Endodermal cell (in vitro differentiated cells): ENCODE measurements at regions not wholly inside any gene's neighbourhood (a gene's known extent, or its start where the extent isn't known, plus 50 kb on each side); places are given as distances from the start of the nearest gene placed in this dataset.
A peak's percentile ranks its signal among the peaks of the same experiment; 100 is the strongest.

Experiments used
- DNase-seq: peaks from one replicate; pipeline ENCODE4 v3.0.0-alpha.2; 2017
- H3K27ac ChIP-seq: 2 replicates; pipeline ENCODE4 v1.5.1; 2013; ENCODE audit warnings: mild to moderate bottlenecking, low read depth, low read length, moderate library complexity
- H3K27me3 ChIP-seq: 2 replicates; pipeline ENCODE4 v1.6.1; 2013; ENCODE audit warnings: mild to moderate bottlenecking, low read length, moderate library complexity; ENCODE audit not compliant: insufficient read depth, control insufficient read depth, poor library complexity, severe bottlenecking
- H3K36me3 ChIP-seq: 2 replicates; pipeline ENCODE4 v1.7.0; 2013; ENCODE audit warnings: mild to moderate bottlenecking, low read length, moderate library complexity; ENCODE audit not compliant: control insufficient read depth, insufficient read depth
- H3K4me1 ChIP-seq: one replicate; pipeline ENCODE4 v1.7.0; 2013; ENCODE audit warnings: low read length; ENCODE audit not compliant: control insufficient read depth, insufficient read depth
- H3K4me3 ChIP-seq: 2 replicates; pipeline ENCODE4 v1.5.1; 2013; ENCODE audit warnings: mild to moderate bottlenecking, low read length, moderate library complexity
- H3K9ac ChIP-seq: 2 replicates; pipeline ENCODE4 v1.6.1; 2013; ENCODE audit warnings: mild to moderate bottlenecking, low read length, moderate library complexity; ENCODE audit not compliant: poor library complexity, severe bottlenecking; ENCODE audit errors: extremely low read depth
- H3K9me3 ChIP-seq: 2 replicates; pipeline ENCODE4 v1.6.1; 2013; ENCODE audit warnings: mild to moderate bottlenecking, low read length, moderate library complexity; ENCODE audit not compliant: control insufficient read depth
- H3K27ac Mint-ChIP-seq: 2 replicates; pipeline ENCODE4 v1.8.0; 2020; ENCODE audit warnings: mixed read lengths
- H3K27me3 Mint-ChIP-seq: 2 replicates; pipeline ENCODE4 v1.8.0; 2021; ENCODE audit warnings: mild to moderate bottlenecking, mixed read lengths; ENCODE audit not compliant: insufficient read depth
- H3K36me3 Mint-ChIP-seq: 2 replicates; pipeline ENCODE4 v1.8.0; 2020; ENCODE audit warnings: low read depth, mixed read lengths
- H3K4me1 Mint-ChIP-seq: 2 replicates; pipeline ENCODE4 v1.8.0; 2020; ENCODE audit warnings: mixed read lengths
- H3K4me3 Mint-ChIP-seq: 2 replicates; pipeline ENCODE4 v1.8.0; 2020; ENCODE audit warnings: mild to moderate bottlenecking, moderate library complexity, mixed read lengths
- H3K9me3 Mint-ChIP-seq: 2 replicates; pipeline ENCODE4 v1.8.0; 2020; ENCODE audit warnings: mild to moderate bottlenecking, mixed read lengths
- CTCF ChIP-seq: fragments of 200-600 bp; sonication (generic); conservative IDR thresholded peaks from 2 replicates; pipeline ENCODE4 v1.5.0; 2021; ENCODE audit warnings: antibody characterized with exemption, mild to moderate bottlenecking
- WGBS, 2 experiments: methylation state at CpG; one replicate each; pipeline versions ENCODE4 v1.1.5 to v1.1.7; 2013; ENCODE audit warnings: missing lambda C conversion rate in 2 of 2, mixed read lengths in 1 of 2; ENCODE audit not compliant: insufficient coverage in 1 of 2, insufficient read length in 1 of 2; 5-methylcytosine and 5-hydroxymethylcytosine counted together

- Mint-ChIP-seq H3K27ac (no peak overlapping the region), H3K36me3 (no peaks in the 10 kb centered on the region), H3K9me3 (peaks cover 34% of the 10 kb centered on the region), H3K27me3 (peaks cover 4% of the 10 kb centered on the region), H3K4me1 (no peaks in the 10 kb centered on the region), H3K4me3 (no peak overlapping the region)
- Histone ChIP-seq H3K27ac (no peak overlapping the region), H3K36me3 (no peaks in the 10 kb centered on the region), H3K27me3 (no peaks in the 10 kb centered on the region), H3K4me3 (no peak overlapping the region), H3K9ac (no peak overlapping the region), H3K4me1 (no peaks in the 10 kb centered on the region), H3K9me3 (peaks cover 58% of the 10 kb centered on the region)
- DNase-seq, result no peak
- no peak for TF ChIP-seq CTCF
- WGBS, 2 experiments, result 63 to 100% methylated on average over 1 to 2 of the region's 2 CpGs
Measured at GRCh38 chr12:126021675-126022074, 956.4 kb downstream of the AACS start.

- Mint-ChIP-seq H3K27me3 (peaks cover 1% of the 10 kb centered on the region), H3K9me3 (peaks cover 35% of the 10 kb centered on the region), H3K4me1 (no peaks in the 10 kb centered on the region), H3K27ac (no peak overlapping the region), H3K4me3 (no peak overlapping the region), H3K36me3 (no peaks in the 10 kb centered on the region)
- no peak overlapping the region for H3K27ac ChIP-seq
- no peaks in the 10 kb centered on the region for H3K27me3 ChIP-seq
- TF ChIP-seq CTCF, result no peak
- H3K36me3 ChIP-seq, result no peaks in the 10 kb centered on the region
- no peaks in the 10 kb centered on the region for H3K4me1 ChIP-seq
- DNase-seq, result no peak
- H3K9me3 ChIP-seq, result peaks cover 76% of the 10 kb centered on the region
- no CpG with 5 or more reads among the region's 2 CpGs for WGBS, 2 experiments
- H3K9ac ChIP-seq, result no peak overlapping the region
- H3K4me3 ChIP-seq, result no peak overlapping the region
Measured at GRCh38 chr12:126027825-126028224, 962.6 kb downstream of the AACS start.

GRCh38 chr12:126030573-126030972 is 965.3 kb downstream of the AACS start:
- Histone ChIP-seq H3K4me3 (peak overlapping the region; percentile 8), H3K9me3 (peaks cover 92% of the 10 kb centered on the region), H3K36me3 (no peaks in the 10 kb centered on the region), H3K4me1 (no peaks in the 10 kb centered on the region), H3K27me3 (no peaks in the 10 kb centered on the region), H3K9ac (no peak overlapping the region), H3K27ac (no peak overlapping the region)
- no peak for DNase-seq
- H3K27me3 Mint-ChIP-seq, result peaks cover 1% of the 10 kb centered on the region
- H3K4me1 Mint-ChIP-seq, result no peaks in the 10 kb centered on the region
- no peak overlapping the region for H3K27ac Mint-ChIP-seq
- peaks cover 54% of the 10 kb centered on the region for H3K9me3 Mint-ChIP-seq
- no peaks in the 10 kb centered on the region for H3K36me3 Mint-ChIP-seq
- no peak for TF ChIP-seq CTCF
- no peak overlapping the region for H3K4me3 Mint-ChIP-seq
- WGBS, 2 experiments, result 85 to 93% methylated on average over 8 of the region's 8 CpGs
